Calu3 (cell line): ENCODE measurements at regions not wholly inside any gene's neighbourhood (a gene's known extent, or its start where the extent isn't known, plus 50 kb on each side); places are given as distances from the start of the nearest gene placed in this dataset.

Experiments
- BruUV-seq: library from RNA; stranded (reverse); fragments of 400-500 nt; replicated peaks from 2 replicates; lab custom pipeline; 2021; lab: Mats Ljungman, UMichigan
- CTCF ChIA-PET: fragments of 300-600 bp; sonication (Branson Sonifier 250); formaldehyde crosslinking; loops from one replicate; lab custom pipeline; 2022; ENCODE audit warnings: antibody characterized with exemption; lab: Charles Lee
- DNase-seq: peaks from one replicate; pipeline ENCODE4 v3.0.0; 2022
- H3K27ac Mint-ChIP-seq: one replicate; pipeline ENCODE4 v1.8.0; 2022; ENCODE audit warnings: mixed read lengths; ENCODE audit not compliant: unreplicated experiment
- H3K27me3 Mint-ChIP-seq: one replicate; pipeline ENCODE4 v1.8.0; 2022; ENCODE audit warnings: mixed read lengths; ENCODE audit not compliant: unreplicated experiment
- H3K36me3 Mint-ChIP-seq: one replicate; pipeline ENCODE4 v1.8.0; 2022; ENCODE audit warnings: mild to moderate bottlenecking, moderate library complexity, mixed read lengths; ENCODE audit not compliant: insufficient read depth, unreplicated experiment
- H3K4me1 Mint-ChIP-seq: one replicate; pipeline ENCODE4 v1.8.0; 2022; ENCODE audit warnings: mild to moderate bottlenecking, low read depth, mixed read lengths; ENCODE audit not compliant: unreplicated experiment
- H3K4me3 Mint-ChIP-seq: one replicate; pipeline ENCODE4 v1.8.0; 2022; ENCODE audit warnings: mild to moderate bottlenecking, low read depth, moderate library complexity, mixed read lengths; ENCODE audit not compliant: unreplicated experiment
- H3K9me3 Mint-ChIP-seq: one replicate; pipeline ENCODE4 v1.8.0; 2022; ENCODE audit warnings: low read depth, mixed read lengths; ENCODE audit not compliant: unreplicated experiment
- intact Hi-C: fragments of 100-400 bp; cut with micrococcal nuclease; formaldehyde crosslinking; loops from one replicate; pipeline ENCODE4 v1.10.0; 2022; ENCODE audit not compliant: unreplicated experiment
- TF ChIP-seq, protein P1 (sequence below): fragments of 200-600 bp; IDR thresholded peaks from one replicate; pipeline ENCODE4 v1.8.0; 2022; ENCODE audit warnings: antibody characterized with exemption; ENCODE audit not compliant: unreplicated experiment

DNA sequence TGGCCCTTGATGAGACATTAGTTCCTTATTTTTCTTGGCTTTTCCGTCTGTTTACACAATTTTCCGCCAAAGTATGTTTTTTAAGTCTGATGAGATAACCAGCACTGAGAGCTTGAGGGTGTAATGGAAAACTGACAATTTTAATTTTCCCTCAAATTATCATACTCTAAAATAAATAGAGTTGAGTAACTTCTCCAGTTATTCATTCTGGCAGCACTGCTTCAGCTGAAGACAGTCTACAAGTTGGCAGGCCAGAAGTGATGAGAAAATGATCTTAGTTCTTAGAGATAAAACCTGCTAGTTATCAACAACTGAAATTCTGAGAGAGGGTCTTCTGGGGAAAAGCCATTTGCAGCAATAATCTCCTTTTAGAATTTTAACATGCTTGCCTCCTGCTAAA, 241.6 kb upstream of the TET2 start:
- Mint-ChIP-seq H3K36me3 (no peaks in the 10 kb centered on the region), H3K27ac (no peak overlapping the region), H3K27me3 (no peaks in the 10 kb centered on the region), H3K4me3 (no peak overlapping the region), H3K9me3 (no peaks in the 10 kb centered on the region), H3K4me1 (peaks cover 14% of the 10 kb centered on the region)
- CTCF ChIA-PET: no interaction called here
- intact Hi-C loops: no loop called here
- no peak for DNase-seq
- TF ChIP-seq, protein P1, sequence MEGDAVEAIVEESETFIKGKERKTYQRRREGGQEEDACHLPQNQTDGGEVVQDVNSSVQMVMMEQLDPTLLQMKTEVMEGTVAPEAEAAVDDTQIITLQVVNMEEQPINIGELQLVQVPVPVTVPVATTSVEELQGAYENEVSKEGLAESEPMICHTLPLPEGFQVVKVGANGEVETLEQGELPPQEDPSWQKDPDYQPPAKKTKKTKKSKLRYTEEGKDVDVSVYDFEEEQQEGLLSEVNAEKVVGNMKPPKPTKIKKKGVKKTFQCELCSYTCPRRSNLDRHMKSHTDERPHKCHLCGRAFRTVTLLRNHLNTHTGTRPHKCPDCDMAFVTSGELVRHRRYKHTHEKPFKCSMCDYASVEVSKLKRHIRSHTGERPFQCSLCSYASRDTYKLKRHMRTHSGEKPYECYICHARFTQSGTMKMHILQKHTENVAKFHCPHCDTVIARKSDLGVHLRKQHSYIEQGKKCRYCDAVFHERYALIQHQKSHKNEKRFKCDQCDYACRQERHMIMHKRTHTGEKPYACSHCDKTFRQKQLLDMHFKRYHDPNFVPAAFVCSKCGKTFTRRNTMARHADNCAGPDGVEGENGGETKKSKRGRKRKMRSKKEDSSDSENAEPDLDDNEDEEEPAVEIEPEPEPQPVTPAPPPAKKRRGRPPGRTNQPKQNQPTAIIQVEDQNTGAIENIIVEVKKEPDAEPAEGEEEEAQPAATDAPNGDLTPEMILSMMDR: no peak
- no TSS peak for BruUV-seq

DNA sequence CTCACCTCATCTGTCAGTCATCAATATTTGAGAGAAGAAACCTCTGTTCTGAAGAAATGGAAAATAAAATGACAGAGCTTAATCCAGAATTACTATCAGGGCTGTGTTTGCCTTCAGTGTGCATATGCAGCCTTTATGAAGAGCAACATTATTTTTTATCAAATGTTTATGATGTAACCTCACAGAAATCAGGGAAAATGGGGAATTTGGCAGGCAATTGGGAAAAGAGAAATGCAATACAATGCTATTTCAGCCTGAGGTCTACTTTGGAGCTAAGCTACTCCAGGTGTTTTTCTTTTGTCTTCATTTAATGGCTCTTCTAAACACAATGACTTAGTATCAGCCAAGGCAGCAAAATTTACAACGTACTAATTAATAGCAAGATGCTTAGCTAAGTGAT, 241.1 kb upstream of the TET2 start:
- Mint-ChIP-seq H3K9me3 (no peaks in the 10 kb centered on the region), H3K4me3 (no peak overlapping the region), H3K4me1 (peaks cover 14% of the 10 kb centered on the region), H3K27me3 (no peaks in the 10 kb centered on the region), H3K27ac (no peak overlapping the region), H3K36me3 (no peaks in the 10 kb centered on the region)
- DNase-seq: no peak
- no TSS peak for BruUV-seq
- CTCF ChIA-PET: no interaction called here
- TF ChIP-seq, protein P1: no peak
- intact Hi-C loops: no loop called here

DNA sequence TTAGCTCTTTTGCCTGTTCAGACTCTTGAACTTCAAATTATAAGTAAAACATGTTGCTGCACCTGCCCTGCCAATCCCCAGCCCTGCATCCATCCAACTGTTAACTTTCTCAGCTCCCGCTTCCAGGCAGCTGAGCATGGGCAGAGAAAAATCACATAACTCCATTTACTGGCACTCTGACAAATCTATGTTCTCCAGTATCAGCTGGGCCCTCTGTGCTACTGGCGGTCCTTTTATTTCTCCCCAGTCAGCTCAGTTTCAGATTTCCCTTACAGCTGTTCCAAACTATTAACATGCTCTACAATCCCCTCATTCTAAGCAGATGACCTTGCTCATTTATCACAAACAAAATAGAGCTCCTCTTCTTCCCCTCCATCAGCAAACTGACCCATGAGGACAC, 240.4 kb upstream of the TET2 start:
- H3K27ac Mint-ChIP-seq: no peak overlapping the region
- BruUV-seq: no TSS peak
- no peaks in the 10 kb centered on the region for H3K36me3 Mint-ChIP-seq
- DNase-seq: no peak
- H3K4me1 Mint-ChIP-seq: peaks cover 14% of the 10 kb centered on the region
- no peaks in the 10 kb centered on the region for H3K9me3 Mint-ChIP-seq
- H3K27me3 Mint-ChIP-seq: no peaks in the 10 kb centered on the region
- TF ChIP-seq, protein P1: no peak
- CTCF ChIA-PET: interaction anchor here (0.7 kb wide), 1 partner anchor 8 kb away, joined by 3 read pairs; no protein-coding TSS in a partner anchor
- no peak overlapping the region for H3K4me3 Mint-ChIP-seq
- intact Hi-C loops: no loop called here

DNA sequence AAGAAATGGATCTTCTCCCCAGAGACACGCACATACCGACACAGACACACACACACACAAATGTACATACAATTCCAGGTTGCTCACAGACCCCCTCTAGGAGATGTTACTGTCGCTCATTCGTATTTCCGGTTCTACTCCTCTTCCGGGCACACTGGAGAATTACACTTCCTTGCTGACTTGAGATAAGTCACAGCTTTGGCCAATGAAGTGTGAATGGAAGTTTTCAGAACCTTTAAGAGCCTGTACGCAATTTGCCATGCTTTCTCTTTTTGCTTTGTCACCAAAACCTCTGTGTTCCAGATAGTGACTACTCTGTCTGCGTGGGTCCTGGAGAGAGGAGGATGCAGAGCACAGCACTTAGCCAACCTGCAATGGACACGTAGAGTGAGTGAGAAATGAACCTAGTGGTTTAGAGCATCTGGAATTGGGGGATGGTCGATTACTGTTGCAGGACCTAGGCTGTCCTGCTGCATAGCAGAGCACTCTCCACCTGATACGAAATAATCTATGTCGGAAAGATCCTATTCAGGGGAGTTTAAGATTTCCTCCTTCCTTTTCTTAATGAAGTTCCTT, 239.5 kb upstream of the TET2 start:
- H3K27me3 Mint-ChIP-seq: no peaks in the 10 kb centered on the region
- H3K9me3 Mint-ChIP-seq: no peaks in the 10 kb centered on the region
- H3K4me3 Mint-ChIP-seq: no peak overlapping the region
- no peaks in the 10 kb centered on the region for H3K36me3 Mint-ChIP-seq
- peaks cover 8% of the 10 kb centered on the region for H3K4me1 Mint-ChIP-seq
- no TSS peak for BruUV-seq
- DNase-seq: no peak
- no peak overlapping the region for H3K27ac Mint-ChIP-seq
- intact Hi-C loops: no loop called here
- CTCF ChIA-PET: interaction anchor here (0.7 kb wide), 1 partner anchor 8 kb away, joined by 3 read pairs; no protein-coding TSS in a partner anchor
- TF ChIP-seq, protein P1: no peak
